SK-N-SH (cell line): ENCODE measurements at regions not wholly inside any gene's neighbourhood (a gene's known extent, or its start where the extent isn't known, plus 50 kb on each side); places are given as distances from the start of the nearest gene placed in this dataset.

ENCODE experiments used
- RFX5 ChIP-seq: IDR thresholded peaks from 2 replicates; pipeline ENCODE4 v1.6.1; 2012; ENCODE audit warnings: mild to moderate bottlenecking, improper control_type of control experiment, low read length
- TF ChIP-seq, protein P1 (sequence below): fragments of 200-600 bp; sonication (generic); IDR thresholded peaks from 2 replicates; pipeline ENCODE4 v1.6.1; 2017; ENCODE audit warnings: antibody characterized with exemption, mild to moderate bottlenecking, moderate library complexity

DNA sequence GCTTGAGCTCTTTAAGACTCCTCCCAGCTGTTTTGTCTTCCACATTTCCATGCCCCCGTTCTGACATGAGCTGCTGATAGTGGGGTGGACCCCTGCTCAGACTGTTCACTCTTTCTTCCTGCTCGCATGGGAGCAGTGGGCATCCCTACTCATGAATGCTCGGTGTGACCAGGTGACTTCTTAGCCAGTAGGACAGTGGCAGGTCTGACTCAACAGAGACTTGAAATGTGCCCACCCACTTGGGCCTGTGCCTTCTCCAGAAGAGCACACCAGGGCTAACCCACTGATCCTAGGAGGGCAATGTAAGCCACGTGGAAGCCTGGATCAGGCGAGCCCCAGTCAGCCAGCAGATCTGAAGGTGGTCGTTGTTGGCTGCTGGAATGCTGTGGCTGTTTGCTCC, 582.0 kb downstream of the QKI start:
- no peak for TF ChIP-seq RFX5
- TF ChIP-seq, protein P1, sequence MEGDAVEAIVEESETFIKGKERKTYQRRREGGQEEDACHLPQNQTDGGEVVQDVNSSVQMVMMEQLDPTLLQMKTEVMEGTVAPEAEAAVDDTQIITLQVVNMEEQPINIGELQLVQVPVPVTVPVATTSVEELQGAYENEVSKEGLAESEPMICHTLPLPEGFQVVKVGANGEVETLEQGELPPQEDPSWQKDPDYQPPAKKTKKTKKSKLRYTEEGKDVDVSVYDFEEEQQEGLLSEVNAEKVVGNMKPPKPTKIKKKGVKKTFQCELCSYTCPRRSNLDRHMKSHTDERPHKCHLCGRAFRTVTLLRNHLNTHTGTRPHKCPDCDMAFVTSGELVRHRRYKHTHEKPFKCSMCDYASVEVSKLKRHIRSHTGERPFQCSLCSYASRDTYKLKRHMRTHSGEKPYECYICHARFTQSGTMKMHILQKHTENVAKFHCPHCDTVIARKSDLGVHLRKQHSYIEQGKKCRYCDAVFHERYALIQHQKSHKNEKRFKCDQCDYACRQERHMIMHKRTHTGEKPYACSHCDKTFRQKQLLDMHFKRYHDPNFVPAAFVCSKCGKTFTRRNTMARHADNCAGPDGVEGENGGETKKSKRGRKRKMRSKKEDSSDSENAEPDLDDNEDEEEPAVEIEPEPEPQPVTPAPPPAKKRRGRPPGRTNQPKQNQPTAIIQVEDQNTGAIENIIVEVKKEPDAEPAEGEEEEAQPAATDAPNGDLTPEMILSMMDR, result no peak
